ENCODE measurements at regions not wholly inside any gene's neighbourhood (a gene's known extent, or its start where the extent isn't known, plus 50 kb on each side); places are given as distances from the start of the nearest gene placed in this dataset.

DNA sequence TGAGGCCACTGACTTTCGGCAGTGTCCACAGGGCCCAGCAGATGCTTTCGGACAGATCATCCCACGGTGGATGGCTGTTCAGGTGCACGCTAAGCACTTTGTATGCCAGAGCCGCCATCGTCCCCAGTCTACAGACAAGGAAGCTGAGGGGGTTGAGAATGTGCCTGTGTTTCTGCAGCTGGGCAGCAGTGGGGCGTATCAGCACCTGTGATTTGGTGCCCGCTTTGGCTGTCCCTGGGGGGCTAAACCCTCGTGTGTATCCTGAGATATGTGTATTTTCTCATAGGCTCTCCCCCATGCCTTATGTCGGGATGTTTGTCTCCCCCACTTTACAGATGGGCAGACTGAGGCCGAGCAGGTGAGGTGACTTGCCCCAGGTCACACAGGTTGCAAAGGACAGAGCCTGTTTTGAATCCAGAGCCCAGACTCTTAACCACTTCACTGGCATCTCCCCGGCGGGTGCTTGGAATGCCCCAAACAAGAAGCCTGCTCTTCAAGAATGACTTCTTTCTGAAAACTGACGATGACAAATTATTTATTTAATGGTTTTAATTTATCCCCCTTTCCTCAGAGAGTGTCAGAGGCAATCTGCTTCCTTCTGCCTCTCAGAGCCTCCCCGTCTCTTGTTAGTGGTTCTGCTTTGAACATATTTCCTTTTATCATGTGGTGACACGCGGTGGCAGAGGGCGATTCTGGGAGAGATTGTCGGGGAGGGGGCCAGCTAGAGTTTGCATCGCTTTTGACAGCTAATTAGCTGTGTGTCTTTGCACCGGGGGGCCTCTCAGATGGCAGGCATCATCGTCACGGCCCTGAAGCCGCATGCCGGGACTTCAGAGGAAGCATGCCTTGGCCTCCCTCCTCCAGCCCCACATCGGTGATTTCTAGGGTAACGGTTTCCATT is 149.6 kb upstream of the CIBAR2 start:
- DNase-seq (ENCODE audit: low read depth, low spot score) (no peak), ATAC-seq (no peak)
- intact Hi-C loops (cut with micrococcal nuclease; ENCODE audit: unreplicated experiment) (no loop called here), in situ Hi-C loops (cut with HindIII; ENCODE audit: low pct_unique_long_range_greater_than_20kb, low sequenced_read_pairs) (no loop called here)
- CTCF ChIA-PET, result interaction anchor here (0.6 kb wide), 1 partner anchor 15 kb away, joined by 3 read pairs; no protein-coding TSS in a partner anchor
- H3K4me1 ChIP-seq (ENCODE audit: control insufficient read depth, insufficient read depth, low read length), result no peaks in the 10 kb centered on the region
- TF ChIP-seq, protein P1, sequence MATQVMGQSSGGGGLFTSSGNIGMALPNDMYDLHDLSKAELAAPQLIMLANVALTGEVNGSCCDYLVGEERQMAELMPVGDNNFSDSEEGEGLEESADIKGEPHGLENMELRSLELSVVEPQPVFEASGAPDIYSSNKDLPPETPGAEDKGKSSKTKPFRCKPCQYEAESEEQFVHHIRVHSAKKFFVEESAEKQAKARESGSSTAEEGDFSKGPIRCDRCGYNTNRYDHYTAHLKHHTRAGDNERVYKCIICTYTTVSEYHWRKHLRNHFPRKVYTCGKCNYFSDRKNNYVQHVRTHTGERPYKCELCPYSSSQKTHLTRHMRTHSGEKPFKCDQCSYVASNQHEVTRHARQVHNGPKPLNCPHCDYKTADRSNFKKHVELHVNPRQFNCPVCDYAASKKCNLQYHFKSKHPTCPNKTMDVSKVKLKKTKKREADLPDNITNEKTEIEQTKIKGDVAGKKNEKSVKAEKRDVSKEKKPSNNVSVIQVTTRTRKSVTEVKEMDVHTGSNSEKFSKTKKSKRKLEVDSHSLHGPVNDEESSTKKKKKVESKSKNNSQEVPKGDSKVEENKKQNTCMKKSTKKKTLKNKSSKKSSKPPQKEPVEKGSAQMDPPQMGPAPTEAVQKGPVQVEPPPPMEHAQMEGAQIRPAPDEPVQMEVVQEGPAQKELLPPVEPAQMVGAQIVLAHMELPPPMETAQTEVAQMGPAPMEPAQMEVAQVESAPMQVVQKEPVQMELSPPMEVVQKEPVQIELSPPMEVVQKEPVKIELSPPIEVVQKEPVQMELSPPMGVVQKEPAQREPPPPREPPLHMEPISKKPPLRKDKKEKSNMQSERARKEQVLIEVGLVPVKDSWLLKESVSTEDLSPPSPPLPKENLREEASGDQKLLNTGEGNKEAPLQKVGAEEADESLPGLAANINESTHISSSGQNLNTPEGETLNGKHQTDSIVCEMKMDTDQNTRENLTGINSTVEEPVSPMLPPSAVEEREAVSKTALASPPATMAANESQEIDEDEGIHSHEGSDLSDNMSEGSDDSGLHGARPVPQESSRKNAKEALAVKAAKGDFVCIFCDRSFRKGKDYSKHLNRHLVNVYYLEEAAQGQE (IDR thresholded peaks at IDR 0.05; ENCODE audit: insufficient read depth in 1 of 2, low read depth in 2 of 2, low read length in 1 of 2), result no peak
- TF ChIP-seq TCF7L2 (IDR thresholded peaks at IDR 0.05; ENCODE audit: low read depth, low read length) (no peak), SIN3A (IDR thresholded peaks at IDR 0.05; ENCODE audit: borderline replicate concordance, insufficient read depth, low read depth, low read length) (no peak), POLR2AphosphoS5 (IDR thresholded peaks at IDR 0.05; ENCODE audit: low read depth, low read length) (no peak)
- TF ChIP-seq, protein P2, sequence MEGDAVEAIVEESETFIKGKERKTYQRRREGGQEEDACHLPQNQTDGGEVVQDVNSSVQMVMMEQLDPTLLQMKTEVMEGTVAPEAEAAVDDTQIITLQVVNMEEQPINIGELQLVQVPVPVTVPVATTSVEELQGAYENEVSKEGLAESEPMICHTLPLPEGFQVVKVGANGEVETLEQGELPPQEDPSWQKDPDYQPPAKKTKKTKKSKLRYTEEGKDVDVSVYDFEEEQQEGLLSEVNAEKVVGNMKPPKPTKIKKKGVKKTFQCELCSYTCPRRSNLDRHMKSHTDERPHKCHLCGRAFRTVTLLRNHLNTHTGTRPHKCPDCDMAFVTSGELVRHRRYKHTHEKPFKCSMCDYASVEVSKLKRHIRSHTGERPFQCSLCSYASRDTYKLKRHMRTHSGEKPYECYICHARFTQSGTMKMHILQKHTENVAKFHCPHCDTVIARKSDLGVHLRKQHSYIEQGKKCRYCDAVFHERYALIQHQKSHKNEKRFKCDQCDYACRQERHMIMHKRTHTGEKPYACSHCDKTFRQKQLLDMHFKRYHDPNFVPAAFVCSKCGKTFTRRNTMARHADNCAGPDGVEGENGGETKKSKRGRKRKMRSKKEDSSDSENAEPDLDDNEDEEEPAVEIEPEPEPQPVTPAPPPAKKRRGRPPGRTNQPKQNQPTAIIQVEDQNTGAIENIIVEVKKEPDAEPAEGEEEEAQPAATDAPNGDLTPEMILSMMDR (IDR thresholded peaks at IDR 0.05), result no peak
- no TSS peak for BruUV-seq (replicated peaks)
- H3K27me3 ChIP-seq (ENCODE audit: control insufficient read depth, insufficient read depth, low read length), result no peaks in the 10 kb centered on the region
- H3K4me3 ChIP-seq (ENCODE audit: low read depth in 2 of 2, low read length in 2 of 2), result no peak overlapping the region
- no peaks in the 10 kb centered on the region for H3K36me3 ChIP-seq (ENCODE audit: control insufficient read depth, insufficient read depth, low read length)
- H3K27ac ChIP-seq (ENCODE audit: low read length), result no peak overlapping the region
- POLR2A ChIA-PET, result no interaction called here
- no peaks in the 10 kb centered on the region for H3K9me3 ChIP-seq (ENCODE audit: control insufficient read depth, insufficient read depth, low read depth, low read length)

DNA sequence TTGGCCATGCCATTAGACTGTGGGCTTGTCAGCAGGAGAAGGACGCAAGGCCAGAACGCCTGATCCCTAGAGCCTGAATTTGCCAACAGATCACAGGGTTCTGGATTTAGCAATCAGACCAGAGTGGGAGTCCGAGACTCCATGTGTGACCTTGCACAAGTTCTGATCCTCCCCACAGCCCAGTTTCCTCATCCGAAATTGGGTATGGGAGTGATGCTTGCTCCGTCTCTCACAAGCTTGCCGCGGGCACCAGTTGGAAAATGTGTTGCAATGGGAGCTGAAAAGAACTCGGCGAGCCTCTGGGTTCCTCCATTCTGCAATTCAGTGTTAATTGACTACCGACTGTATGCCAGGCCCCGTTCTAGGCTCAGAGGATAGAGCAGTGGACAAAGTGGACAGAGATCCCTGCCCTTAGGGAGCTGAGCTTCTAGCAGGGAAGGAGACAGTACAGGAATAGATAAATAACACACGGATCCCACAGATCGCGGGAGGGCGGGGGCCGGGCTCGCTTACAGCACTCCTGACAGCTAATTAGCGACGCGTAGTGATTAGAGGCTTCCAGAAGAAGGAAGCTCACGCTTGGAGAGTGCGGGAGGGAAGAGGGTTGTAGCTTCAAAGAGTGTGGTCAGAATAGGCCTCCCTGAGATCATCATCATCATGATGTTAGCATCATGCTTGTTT is 150.4 kb upstream of the CIBAR2 start:
- ChIA-PET CTCF (interaction anchor here (0.7 kb wide), 1 partner anchor 10 kb away, joined by 3 read pairs; no protein-coding TSS in a partner anchor), POLR2A (no interaction called here)
- no peak for ATAC-seq
- H3K9me3 ChIP-seq (ENCODE audit: control insufficient read depth, insufficient read depth, low read depth, low read length), result no peaks in the 10 kb centered on the region
- no TSS peak for BruUV-seq (replicated peaks)
- intact Hi-C loops (cut with micrococcal nuclease; ENCODE audit: unreplicated experiment), result no loop called here
- no peak for TF ChIP-seq TCF7L2 (IDR thresholded peaks at IDR 0.05; ENCODE audit: low read depth, low read length)
- H3K36me3 ChIP-seq (ENCODE audit: control insufficient read depth, insufficient read depth, low read length), result no peaks in the 10 kb centered on the region
- no peaks in the 10 kb centered on the region for H3K4me1 ChIP-seq (ENCODE audit: control insufficient read depth, insufficient read depth, low read length)
- H3K4me3 ChIP-seq (ENCODE audit: low read depth in 2 of 2, low read length in 2 of 2), result no peak overlapping the region
- in situ Hi-C loops (cut with HindIII; ENCODE audit: low pct_unique_long_range_greater_than_20kb, low sequenced_read_pairs), result no loop called here
- no peak overlapping the region for H3K27ac ChIP-seq (ENCODE audit: low read length)
- no peak for DNase-seq (ENCODE audit: low read depth, low spot score)
- no peaks in the 10 kb centered on the region for H3K27me3 ChIP-seq (ENCODE audit: control insufficient read depth, insufficient read depth, low read length)
